GM18508 (cell line): ENCODE measurements at regions not wholly inside any gene's neighbourhood (a gene's known extent, or its start where the extent isn't known, plus 50 kb on each side); places are given as distances from the start of the nearest gene placed in this dataset.

ENCODE experiments used
- ATAC-seq: cut with Tn5 transposase; IDR thresholded peaks from one replicate; pipeline ENCODE4 v1.9.1; 2021; ENCODE audit warnings: moderate number of reproducible peaks; ENCODE audit not compliant: insufficient read depth, unreplicated experiment

- ATAC-seq, result no peak
Measured at GRCh38 chr4:130368668-130369067, 1272.7 kb downstream of the C4orf33 start.

- ATAC-seq, result no peak
Measured at GRCh38 chr4:130393231-130393630, 1297.3 kb downstream of the C4orf33 start.

- no peak for ATAC-seq
Measured at GRCh38 chr4:130393642-130394041, 1297.7 kb downstream of the C4orf33 start.

- no peak for ATAC-seq
Measured at GRCh38 chr4:130395871-130396270, 1299.9 kb downstream of the C4orf33 start.

- no peak for ATAC-seq
Measured at GRCh38 chr4:130403221-130403620, 1307.3 kb downstream of the C4orf33 start.

GRCh38 chr4:130416228-130416627 is 1320.3 kb downstream of the C4orf33 start:
- no peak for ATAC-seq

- no peak for ATAC-seq
Measured at GRCh38 chr4:130419211-130419975, 1323.4 kb downstream of the C4orf33 start.

GRCh38 chr4:130422261-130422660 is 1326.3 kb downstream of the C4orf33 start:
- no peak for ATAC-seq

GRCh38 chr4:130424211-130424610 is 1328.3 kb downstream of the C4orf33 start:
- ATAC-seq, result no peak

- ATAC-seq, result no peak
Measured at GRCh38 chr4:130432289-130432688, 1336.3 kb downstream of the C4orf33 start.

GRCh38 chr4:130449741-130450140 is 1353.8 kb downstream of the C4orf33 start:
- no peak for ATAC-seq

GRCh38 chr4:130468340-130468739 is 1372.4 kb downstream of the C4orf33 start:
- no peak for ATAC-seq

- ATAC-seq, result no peak
Measured at GRCh38 chr4:130478406-130478805, 1382.5 kb downstream of the C4orf33 start.

- no peak for ATAC-seq
Measured at GRCh38 chr4:130479020-130479419, 1383.1 kb downstream of the C4orf33 start.

GRCh38 chr4:130479674-130480073 is 1383.7 kb downstream of the C4orf33 start:
- no peak for ATAC-seq

- ATAC-seq, result no peak
Measured at GRCh38 chr4:130484826-130485225, 1388.9 kb downstream of the C4orf33 start.

GRCh38 chr4:130485371-130485770 is 1389.4 kb downstream of the C4orf33 start:
- ATAC-seq, result no peak

GRCh38 chr4:130486186-130486585 is 1390.2 kb downstream of the C4orf33 start:
- no peak for ATAC-seq

- no peak for ATAC-seq
Measured at GRCh38 chr4:130486841-130487240, 1390.9 kb downstream of the C4orf33 start.

- no peak for ATAC-seq
Measured at GRCh38 chr4:130510661-130511060, 1414.7 kb downstream of the C4orf33 start.

- no peak for ATAC-seq
Measured at GRCh38 chr4:130511776-130512175, 1415.8 kb downstream of the C4orf33 start.

- no peak for ATAC-seq
Measured at GRCh38 chr4:130524057-130524456, 1428.1 kb downstream of the C4orf33 start.
